MM.1S (cell line): ENCODE measurements at regions not wholly inside any gene's neighbourhood (a gene's known extent, or its start where the extent isn't known, plus 50 kb on each side); places are given as distances from the start of the nearest gene placed in this dataset.

ENCODE experiments used
- EZH2 ChIP-seq: fragments of 300-600 bp; sonication (generic); optimal IDR thresholded peaks from 2 replicates; pipeline ENCODE3; 2017; ENCODE audit warnings: low read depth, mild to moderate bottlenecking, antibody characterized with exemption, low read length, mixed read lengths
- TF ChIP-seq, protein P1 (sequence below): fragments of 300-600 bp; sonication (generic); IDR thresholded peaks from 2 replicates; pipeline ENCODE4 v1.5.1; 2016; ENCODE audit warnings: antibody characterized with exemption, low read length, mixed read lengths

DNA sequence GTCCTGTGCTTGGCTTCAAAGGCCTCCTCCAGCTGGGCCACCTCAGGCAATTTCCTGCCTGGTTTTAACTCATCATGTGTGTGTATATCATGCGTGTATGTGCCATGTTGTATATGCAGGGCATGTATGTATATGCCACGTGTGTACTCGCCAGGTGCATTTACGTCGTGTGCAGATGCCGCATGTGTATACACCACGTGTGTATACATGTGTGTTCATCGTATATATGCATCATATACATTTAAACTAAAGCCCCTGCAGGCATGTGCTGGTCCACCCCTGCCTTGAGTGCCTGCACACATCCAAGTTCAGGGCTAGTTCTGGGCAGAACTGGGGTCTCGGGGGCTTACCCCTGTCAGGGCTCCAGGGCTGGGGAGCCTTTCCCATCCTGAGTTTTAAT lies 54.0 kb upstream of the SMOC2 start:
- TF ChIP-seq, protein P1, sequence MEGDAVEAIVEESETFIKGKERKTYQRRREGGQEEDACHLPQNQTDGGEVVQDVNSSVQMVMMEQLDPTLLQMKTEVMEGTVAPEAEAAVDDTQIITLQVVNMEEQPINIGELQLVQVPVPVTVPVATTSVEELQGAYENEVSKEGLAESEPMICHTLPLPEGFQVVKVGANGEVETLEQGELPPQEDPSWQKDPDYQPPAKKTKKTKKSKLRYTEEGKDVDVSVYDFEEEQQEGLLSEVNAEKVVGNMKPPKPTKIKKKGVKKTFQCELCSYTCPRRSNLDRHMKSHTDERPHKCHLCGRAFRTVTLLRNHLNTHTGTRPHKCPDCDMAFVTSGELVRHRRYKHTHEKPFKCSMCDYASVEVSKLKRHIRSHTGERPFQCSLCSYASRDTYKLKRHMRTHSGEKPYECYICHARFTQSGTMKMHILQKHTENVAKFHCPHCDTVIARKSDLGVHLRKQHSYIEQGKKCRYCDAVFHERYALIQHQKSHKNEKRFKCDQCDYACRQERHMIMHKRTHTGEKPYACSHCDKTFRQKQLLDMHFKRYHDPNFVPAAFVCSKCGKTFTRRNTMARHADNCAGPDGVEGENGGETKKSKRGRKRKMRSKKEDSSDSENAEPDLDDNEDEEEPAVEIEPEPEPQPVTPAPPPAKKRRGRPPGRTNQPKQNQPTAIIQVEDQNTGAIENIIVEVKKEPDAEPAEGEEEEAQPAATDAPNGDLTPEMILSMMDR, result no peak
- no peak for TF ChIP-seq EZH2
